Right lobe of liver (tissue), 4 donors: ENCODE measurements at regions not wholly inside any gene's neighbourhood (a gene's known extent, or its start where the extent isn't known, plus 50 kb on each side); places are given as distances from the start of the nearest gene placed in this dataset.

Experiments
- POLR2A ChIP-seq: fragments of 450-650 bp; IDR thresholded peaks from one replicate; pipeline ENCODE4 v1.6.1; 2017; ENCODE audit warnings: antibody characterized with exemption, mild to moderate bottlenecking
- TF ChIP-seq, protein P1 (sequence below), 4 donors: fragments of 200-600 bp in 3 of 4; fragments of 450-650 bp in 1 of 4; IDR thresholded peaks; one replicate each; pipeline versions ENCODE4 v1.5.1 to v1.8.0; 2016 to 2022; ENCODE audit warnings: antibody characterized with exemption in 4 of 4, mild to moderate bottlenecking in 2 of 4
- donor health status: DM: no; HTN: no; CAD: no.
- donor health status: DM: no; HTN: no; CAD: no.
- donor health status: DM: no; HTN: yes; CAD: no.

GRCh38 chr6:95159557-95159956 lies 417.8 kb upstream of the MANEA start:
- no peak for TF ChIP-seq POLR2A
- TF ChIP-seq, protein P1, sequence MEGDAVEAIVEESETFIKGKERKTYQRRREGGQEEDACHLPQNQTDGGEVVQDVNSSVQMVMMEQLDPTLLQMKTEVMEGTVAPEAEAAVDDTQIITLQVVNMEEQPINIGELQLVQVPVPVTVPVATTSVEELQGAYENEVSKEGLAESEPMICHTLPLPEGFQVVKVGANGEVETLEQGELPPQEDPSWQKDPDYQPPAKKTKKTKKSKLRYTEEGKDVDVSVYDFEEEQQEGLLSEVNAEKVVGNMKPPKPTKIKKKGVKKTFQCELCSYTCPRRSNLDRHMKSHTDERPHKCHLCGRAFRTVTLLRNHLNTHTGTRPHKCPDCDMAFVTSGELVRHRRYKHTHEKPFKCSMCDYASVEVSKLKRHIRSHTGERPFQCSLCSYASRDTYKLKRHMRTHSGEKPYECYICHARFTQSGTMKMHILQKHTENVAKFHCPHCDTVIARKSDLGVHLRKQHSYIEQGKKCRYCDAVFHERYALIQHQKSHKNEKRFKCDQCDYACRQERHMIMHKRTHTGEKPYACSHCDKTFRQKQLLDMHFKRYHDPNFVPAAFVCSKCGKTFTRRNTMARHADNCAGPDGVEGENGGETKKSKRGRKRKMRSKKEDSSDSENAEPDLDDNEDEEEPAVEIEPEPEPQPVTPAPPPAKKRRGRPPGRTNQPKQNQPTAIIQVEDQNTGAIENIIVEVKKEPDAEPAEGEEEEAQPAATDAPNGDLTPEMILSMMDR (IDR thresholded peaks at IDR 0.05), result no peak
